Gastrocnemius medialis (tissue), 4 donors: ENCODE measurements at regions not wholly inside any gene's neighbourhood (a gene's known extent, or its start where the extent isn't known, plus 50 kb on each side); places are given as distances from the start of the nearest gene placed in this dataset.

ENCODE experiments used
- ATAC-seq, 2 donors: fragments of 150-250 bp; one replicate each; pipeline ENCODE4 v1.9.1; 2016
- DNase-seq, 2 donors: peaks; one replicate each; pipeline ENCODE4 v3.0.0-alpha.2; 2019
- H3K27ac ChIP-seq, 4 donors: fragments of 200-600 bp; sonication (generic); 1 replicate in 1 of 4; 2 replicates in 3 of 4; pipeline ENCODE4 v1.5.1; 2016 to 2018; ENCODE audit warnings: mild to moderate bottlenecking in 2 of 4, moderate library complexity in 1 of 4
- H3K27me3 ChIP-seq, 3 donors: fragments of 200-600 bp; sonication (generic) in 2 of 3; 1 replicate in 1 of 3; 2 replicates in 2 of 3; pipeline versions ENCODE4 v1.5.1 to v1.6.0; 2016 to 2019; ENCODE audit warnings: mild to moderate bottlenecking in 1 of 3, moderate library complexity in 1 of 3
- H3K36me3 ChIP-seq, 2 donors: fragments of 200-600 bp; sonication (generic) in 1 of 2; one replicate each; pipeline ENCODE4 v1.5.1; 2017 to 2018
- H3K4me1 ChIP-seq, 2 donors: fragments of 200-600 bp; sonication (generic) in 1 of 2; one replicate each; pipeline ENCODE4 v1.5.1; 2016 to 2017; ENCODE audit warnings: mild to moderate bottlenecking in 2 of 2
- H3K4me3 ChIP-seq, 4 donors: fragments of 200-600 bp; sonication (generic) in 3 of 4; 1 replicate in 1 of 4; 2 replicates in 3 of 4; pipeline ENCODE4 v1.5.1; 2016 to 2019; ENCODE audit warnings: mild to moderate bottlenecking in 2 of 4
- H3K9me3 ChIP-seq, 3 donors: fragments of 200-600 bp; sonication (generic) in 2 of 3; 1 replicate in 1 of 3; 2 replicates in 2 of 3; pipeline ENCODE4 v1.5.1; 2016 to 2019
- POLR2A ChIP-seq, 2 donors: fragments of 450-650 bp; IDR thresholded peaks; one replicate each; pipeline ENCODE4 v1.6.1; 2017; ENCODE audit warnings: antibody characterized with exemption in 2 of 2, mild to moderate bottlenecking in 2 of 2, moderate library complexity in 2 of 2
- in situ Hi-C, 4 donors: fragments of 200-750 bp; cut with MboI; loops; one replicate each; pipeline versions ENCODE4 v1.15.0 to v1.8.0; 2017; ENCODE audit warnings: low sequenced_read_pairs in 4 of 4
- intact Hi-C: fragments of 100-400 bp; cut with DNase I; formaldehyde crosslinking; loops from one replicate; pipeline ENCODE4 v1.15.1; 2023; ENCODE audit warnings: low total_unique reads
- TF ChIP-seq, protein P1 (sequence below), 5 experiments: fragments of 450-650 bp in 3 of 5; fragments of 200-600 bp in 2 of 5; sonication (generic) in 2 of 5; IDR thresholded peaks in 4 of 5; conservative IDR thresholded peaks in 1 of 5; 1 replicate in 4 of 5; 2 replicates in 1 of 5; pipeline ENCODE4 v1.5.1; 2016 to 2019; ENCODE audit warnings: antibody characterized with exemption in 5 of 5, mild to moderate bottlenecking in 3 of 5, moderate library complexity in 3 of 5

DNA sequence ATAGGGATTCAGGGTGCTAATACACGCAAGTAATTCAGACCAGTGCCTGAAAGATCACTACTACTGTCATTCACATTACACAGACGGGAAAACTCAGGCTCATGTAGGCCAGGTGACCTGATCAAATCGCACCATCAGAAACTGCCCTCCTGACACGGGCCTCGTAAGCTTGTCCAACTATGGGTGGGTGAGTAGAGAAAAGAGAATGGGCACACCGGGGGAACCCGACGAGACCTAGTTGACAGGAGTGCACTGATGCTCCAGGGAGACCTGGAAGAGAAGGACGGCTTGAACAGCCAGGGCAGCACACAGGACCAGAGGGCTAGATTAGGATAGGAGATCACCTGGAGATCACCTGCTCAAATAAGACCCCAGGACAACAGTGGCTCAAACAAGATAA is 166.9 kb upstream of the DIO3 start:
- no peaks in the 10 kb centered on the region for H3K9me3 ChIP-seq
- no peak for ATAC-seq
- no peaks in the 10 kb centered on the region for H3K27me3 ChIP-seq
- in situ Hi-C loops (no loop called here), intact Hi-C loops (no loop called here)
- H3K27ac ChIP-seq, result no peak overlapping the region
- no peak overlapping the region for H3K4me3 ChIP-seq
- no peaks in the 10 kb centered on the region for H3K4me1 ChIP-seq
- no peak for DNase-seq
- no peaks in the 10 kb centered on the region for H3K36me3 ChIP-seq
- TF ChIP-seq POLR2A (IDR thresholded peaks at IDR 0.05), result no peak
- TF ChIP-seq, protein P1, sequence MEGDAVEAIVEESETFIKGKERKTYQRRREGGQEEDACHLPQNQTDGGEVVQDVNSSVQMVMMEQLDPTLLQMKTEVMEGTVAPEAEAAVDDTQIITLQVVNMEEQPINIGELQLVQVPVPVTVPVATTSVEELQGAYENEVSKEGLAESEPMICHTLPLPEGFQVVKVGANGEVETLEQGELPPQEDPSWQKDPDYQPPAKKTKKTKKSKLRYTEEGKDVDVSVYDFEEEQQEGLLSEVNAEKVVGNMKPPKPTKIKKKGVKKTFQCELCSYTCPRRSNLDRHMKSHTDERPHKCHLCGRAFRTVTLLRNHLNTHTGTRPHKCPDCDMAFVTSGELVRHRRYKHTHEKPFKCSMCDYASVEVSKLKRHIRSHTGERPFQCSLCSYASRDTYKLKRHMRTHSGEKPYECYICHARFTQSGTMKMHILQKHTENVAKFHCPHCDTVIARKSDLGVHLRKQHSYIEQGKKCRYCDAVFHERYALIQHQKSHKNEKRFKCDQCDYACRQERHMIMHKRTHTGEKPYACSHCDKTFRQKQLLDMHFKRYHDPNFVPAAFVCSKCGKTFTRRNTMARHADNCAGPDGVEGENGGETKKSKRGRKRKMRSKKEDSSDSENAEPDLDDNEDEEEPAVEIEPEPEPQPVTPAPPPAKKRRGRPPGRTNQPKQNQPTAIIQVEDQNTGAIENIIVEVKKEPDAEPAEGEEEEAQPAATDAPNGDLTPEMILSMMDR (IDR thresholded peaks at IDR 0.05 in 4 of 5, conservative IDR thresholded peaks at IDR 0.05 in 1 of 5), result no peak

DNA sequence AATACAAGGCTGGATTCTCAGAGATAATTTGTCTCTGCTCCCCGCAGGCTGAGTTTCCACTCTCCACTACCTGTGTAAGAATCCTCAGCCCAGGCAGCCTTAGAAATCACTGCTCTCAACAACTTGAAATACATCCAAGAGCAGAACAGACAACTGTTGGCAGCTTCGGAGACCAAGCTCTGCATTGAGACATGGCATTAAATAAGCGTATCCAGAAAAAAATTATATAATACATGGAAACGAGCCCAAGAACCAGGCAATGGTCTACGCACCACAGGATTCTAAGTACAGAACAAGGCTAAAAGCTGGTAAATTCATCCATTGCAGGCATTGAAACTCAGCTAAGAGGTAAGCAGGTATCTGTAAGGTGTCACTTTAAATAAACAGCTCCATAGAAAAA is 165.5 kb upstream of the DIO3 start:
- intact Hi-C loops (no loop called here), in situ Hi-C loops (no loop called here)
- Histone ChIP-seq H3K36me3 (no peaks in the 10 kb centered on the region), H3K9me3 (no peaks in the 10 kb centered on the region), H3K4me1 (no peaks in the 10 kb centered on the region), H3K27me3 (no peaks in the 10 kb centered on the region), H3K27ac (no peak overlapping the region), H3K4me3 (no peak overlapping the region)
- TF ChIP-seq POLR2A (IDR thresholded peaks at IDR 0.05), result no peak
- TF ChIP-seq, protein P1 (IDR thresholded peaks at IDR 0.05 in 4 of 5, conservative IDR thresholded peaks at IDR 0.05 in 1 of 5), result no peak
- DNase-seq (no peak), ATAC-seq (no peak)

DNA sequence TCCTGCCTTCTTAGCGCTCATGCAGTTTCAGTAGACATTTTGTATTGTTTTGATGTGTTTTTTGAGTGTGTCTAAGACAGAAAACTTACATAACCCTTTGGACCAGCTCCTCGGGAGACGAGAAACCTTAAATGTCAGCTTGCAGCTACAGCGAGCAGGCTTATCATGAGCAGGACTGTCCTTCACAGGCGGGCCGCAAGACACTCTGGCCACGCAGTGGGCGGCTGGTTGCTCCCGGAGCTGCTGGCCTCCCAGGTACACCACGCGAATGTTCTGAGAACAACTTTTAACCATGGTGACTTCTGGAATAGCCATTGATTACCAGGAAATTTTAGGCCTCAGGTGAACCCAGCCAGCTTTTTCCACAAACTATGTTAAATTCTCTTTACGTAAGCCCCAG is 164.1 kb upstream of the DIO3 start:
- Histone ChIP-seq H3K9me3 (no peaks in the 10 kb centered on the region), H3K27me3 (no peaks in the 10 kb centered on the region), H3K27ac (no peak overlapping the region), H3K4me3 (no peak overlapping the region), H3K36me3 (no peaks in the 10 kb centered on the region), H3K4me1 (no peaks in the 10 kb centered on the region)
- intact Hi-C loops (no loop called here), in situ Hi-C loops (no loop called here)
- TF ChIP-seq POLR2A (IDR thresholded peaks at IDR 0.05), result no peak
- ATAC-seq, result no peak
- DNase-seq, result no peak

DNA sequence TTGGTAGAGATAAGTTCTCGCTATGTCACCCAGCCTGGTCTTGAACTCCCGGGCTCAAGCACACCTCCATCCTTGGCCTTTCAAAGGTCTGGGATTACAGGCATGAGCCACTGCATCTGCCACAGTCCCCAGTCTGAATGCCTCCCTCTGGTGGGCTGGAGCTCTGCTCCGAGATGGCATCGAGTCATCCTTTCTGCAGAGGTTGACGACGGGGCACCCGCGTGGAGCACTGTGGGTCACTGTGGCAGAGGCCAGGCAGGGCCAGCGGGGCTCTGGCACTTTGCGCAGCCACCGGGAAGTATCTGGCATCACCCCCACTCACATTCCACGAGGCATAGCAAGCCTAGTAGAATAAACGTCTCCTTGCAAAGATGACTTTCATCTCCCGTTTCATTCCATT is 163.3 kb upstream of the DIO3 start:
- no peak overlapping the region for H3K27ac ChIP-seq
- no peak for TF ChIP-seq POLR2A (IDR thresholded peaks at IDR 0.05)
- TF ChIP-seq, protein P1 (IDR thresholded peaks at IDR 0.05 in 4 of 5, conservative IDR thresholded peaks at IDR 0.05 in 1 of 5), result no peak
- H3K9me3 ChIP-seq, result no peaks in the 10 kb centered on the region
- intact Hi-C loops (no loop called here), in situ Hi-C loops (no loop called here)
- ATAC-seq, result no peak
- no peaks in the 10 kb centered on the region for H3K27me3 ChIP-seq
- no peak for DNase-seq
- H3K36me3 ChIP-seq, result no peaks in the 10 kb centered on the region
- H3K4me1 ChIP-seq, result no peaks in the 10 kb centered on the region
- H3K4me3 ChIP-seq, result no peak overlapping the region

DNA sequence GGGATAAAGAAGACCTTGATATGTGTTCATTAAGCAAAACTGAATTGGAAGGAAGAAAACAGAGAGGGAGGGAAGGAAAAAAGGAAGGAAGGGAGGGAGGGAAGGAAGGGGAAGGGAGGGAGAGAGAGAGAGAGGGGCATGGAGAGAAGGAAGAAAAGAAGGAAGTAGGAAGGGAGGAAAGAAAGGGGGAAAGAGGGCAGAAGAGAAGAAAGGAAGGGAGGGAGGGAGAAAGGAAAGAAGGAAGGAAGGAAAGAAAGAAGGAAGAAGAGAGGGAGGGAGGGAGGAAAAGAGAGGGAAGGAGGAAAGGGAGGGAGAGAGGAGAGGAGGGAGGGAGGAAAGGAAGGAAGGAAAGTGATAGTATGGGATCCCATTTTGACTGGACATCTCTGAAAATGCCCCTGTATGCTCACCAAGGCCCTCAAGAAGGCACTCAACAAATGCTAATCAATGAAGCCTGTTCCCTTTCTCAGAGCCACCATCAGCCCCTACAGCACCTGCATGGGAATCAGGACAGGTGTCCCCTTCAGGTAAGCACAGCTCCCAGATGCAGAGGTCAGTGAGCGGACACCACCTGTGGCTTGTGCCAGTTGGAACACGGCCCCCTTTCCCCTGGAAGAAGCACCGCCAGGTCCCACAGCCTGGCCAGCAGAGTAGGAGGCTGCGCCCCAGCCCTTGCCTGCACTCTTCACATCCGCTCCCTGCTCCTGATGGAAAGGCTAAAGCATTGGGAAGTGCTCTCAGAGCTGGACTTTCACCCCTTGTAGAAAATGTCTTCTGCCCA is 161.4 kb upstream of the DIO3 start:
- in situ Hi-C loops, result no loop called here
- no peak overlapping the region for H3K27ac ChIP-seq
- intact Hi-C loops, result no loop called here
- no peaks in the 10 kb centered on the region for H3K27me3 ChIP-seq
- H3K9me3 ChIP-seq, result no peaks in the 10 kb centered on the region
- ATAC-seq (no peak), DNase-seq (no peak)
- H3K4me1 ChIP-seq, result no peaks in the 10 kb centered on the region
- H3K4me3 ChIP-seq, result no peak overlapping the region
- TF ChIP-seq, protein P1 (IDR thresholded peaks at IDR 0.05 in 4 of 5, conservative IDR thresholded peaks at IDR 0.05 in 1 of 5), result no peak
- TF ChIP-seq POLR2A (IDR thresholded peaks at IDR 0.05), result no peak
- H3K36me3 ChIP-seq, result no peaks in the 10 kb centered on the region
